GM12878 (cell line): ENCODE measurements at regions not wholly inside any gene's neighbourhood (a gene's known extent, or its start where the extent isn't known, plus 50 kb on each side); places are given as distances from the start of the nearest gene placed in this dataset.

Experiments
- ATAC-seq: fragments of 200-7000 bp; cut with Tn5 transposase; 3 replicates; pipeline ENCODE4 v1.9.1; 2020; ENCODE audit warnings: mild to moderate bottlenecking, moderate library complexity
- BruUV-seq: library from RNA; stranded (reverse); fragments of 400-500 nt; replicated peaks from 2 replicates; lab custom pipeline; 2021; lab: Mats Ljungman, UMichigan
- CTCF ChIA-PET: fragments of 300-600 bp; sonication (Branson Sonifier 250); formaldehyde crosslinking; extraction: SDS; loops from one replicate; lab custom pipeline; 2021; ENCODE audit warnings: inconsistent platforms; lab: Yijun Ruan, JAX
- POLR2A ChIA-PET: fragments of 350-600 bp; formaldehyde crosslinking; extraction: SDS; loops from one replicate; lab custom pipeline; 2021; ENCODE audit warnings: inconsistent platforms; lab: Charles Lee
- RAD21 ChIA-PET: fragments of 300-600 bp; sonication (Branson Sonifier 250); formaldehyde crosslinking; loops from one replicate; lab custom pipeline; 2023; ENCODE audit warnings: antibody characterized with exemption; ENCODE audit not compliant: unreplicated experiment; lab: Charles Lee
- SMC1A ChIA-PET: fragments of 300-600 bp; sonication (Branson Sonifier 250); formaldehyde crosslinking; loops from one replicate; lab custom pipeline; 2023; ENCODE audit not compliant: unreplicated experiment, uncharacterized antibody; lab: Charles Lee
- DNase-seq: peaks from one replicate; pipeline ENCODE4 v3.0.0-alpha.2; 2011; ENCODE audit warnings: low read depth, low spot score
- FAIRE-seq: peaks from 3 replicates; lab custom pipeline; 2011; peaks lifted over from hg19 to GRCh38; lab: Jason Lieb, UNC
- H2AFZ ChIP-seq: 2 replicates; pipeline ENCODE4 v1.6.0; 2011; ENCODE audit warnings: low read depth, low read length, control low read depth; ENCODE audit not compliant: control insufficient read depth
- H3K27ac ChIP-seq: 2 replicates; pipeline ENCODE4 v1.5.1; 2011; ENCODE audit warnings: control low read depth; ENCODE audit not compliant: control insufficient read depth, insufficient read depth
- H3K27me3 ChIP-seq, 2 experiments: replicated peaks in 1 of 2; 2 replicates each; pipeline versions ENCODE4 v1.6.0 to v1.6.1; 2011; ENCODE audit warnings: low read length in 1 of 2; ENCODE audit not compliant: control insufficient read depth in 2 of 2, insufficient read depth in 2 of 2
- H3K36me3 ChIP-seq, 2 experiments: 2 replicates each; pipeline ENCODE4 v1.5.1; 2011; ENCODE audit warnings: low read length in 1 of 2; ENCODE audit not compliant: control insufficient read depth in 2 of 2, insufficient read depth in 2 of 2
- H3K4me1 ChIP-seq: 2 replicates; pipeline ENCODE4 v1.6.1; 2011; ENCODE audit warnings: mild to moderate bottlenecking, low read length, moderate library complexity, mixed read lengths; ENCODE audit not compliant: control insufficient read depth, insufficient read depth
- H3K4me2 ChIP-seq: 2 replicates; pipeline ENCODE4 v1.6.0; 2011; ENCODE audit warnings: control low read depth; ENCODE audit not compliant: control insufficient read depth, insufficient read depth
- H3K4me3 ChIP-seq: fragments of 200-600 bp; sonication (generic); 2 replicates; pipeline ENCODE4 v1.5.1; 2016
- H3K79me2 ChIP-seq: 2 replicates; pipeline ENCODE4 v1.6.0; 2011; ENCODE audit warnings: low read length; ENCODE audit not compliant: control insufficient read depth, insufficient read depth
- H3K9ac ChIP-seq: 2 replicates; pipeline ENCODE4 v1.8.0; 2011; ENCODE audit warnings: low read length, control low read depth, mixed read lengths; ENCODE audit not compliant: control insufficient read depth, insufficient read depth
- H3K9me3 ChIP-seq: replicated peaks from 3 replicates; pipeline ENCODE4 v1.5.1; 2011; ENCODE audit warnings: mild to moderate bottlenecking, low read length; ENCODE audit not compliant: control insufficient read depth, insufficient read depth
- H4K20me1 ChIP-seq: 2 replicates; pipeline ENCODE4 v1.6.0; 2011; ENCODE audit not compliant: control insufficient read depth, insufficient read depth
- BCL11A ChIP-seq: IDR thresholded peaks from 2 replicates; pipeline ENCODE4 v1.6.1; 2011; ENCODE audit warnings: low read depth, low read length
- BCL3 ChIP-seq: IDR thresholded peaks from 2 replicates; pipeline ENCODE4 v1.6.1; 2011; ENCODE audit warnings: borderline replicate concordance, low read depth, mild to moderate bottlenecking, moderate library complexity, low read length; ENCODE audit not compliant: insufficient read depth, poor library complexity, severe bottlenecking
- CREM ChIP-seq: IDR thresholded peaks from 2 replicates; pipeline ENCODE4 v1.6.1; 2014; ENCODE audit warnings: antibody characterized with exemption, low read depth
- IKZF2 ChIP-seq, 2 experiments: fragments of 450-650 bp; IDR thresholded peaks; 2 replicates each; pipeline ENCODE4 v1.6.1; 2017; ENCODE audit warnings: mild to moderate bottlenecking in 2 of 2, moderate library complexity in 2 of 2
- KDM1A ChIP-seq: fragments of 200-600 bp; sonication (generic); IDR thresholded peaks from 2 replicates; pipeline ENCODE4 v1.6.1; 2016; ENCODE audit warnings: borderline replicate concordance
- MEF2A ChIP-seq: IDR thresholded peaks from 2 replicates; pipeline ENCODE4 v1.6.1; 2011; ENCODE audit warnings: low read depth, mild to moderate bottlenecking, low read length, moderate library complexity; ENCODE audit not compliant: insufficient read depth
- MTA2 ChIP-seq: fragments of 450-650 bp; IDR thresholded peaks from 2 replicates; pipeline ENCODE4 v1.6.1; 2016; ENCODE audit warnings: low read depth, mild to moderate bottlenecking, moderate library complexity
- PRDM15 ChIP-seq: fragments of 450-650 bp; formaldehyde crosslinking; IDR thresholded peaks from 2 replicates; pipeline ENCODE4 v1.4.0; 2020; ENCODE audit warnings: mild to moderate bottlenecking, moderate library complexity
- REST ChIP-seq: IDR thresholded peaks from 2 replicates; pipeline ENCODE4 v1.6.1; 2012; ENCODE audit warnings: mild to moderate bottlenecking, low read depth, low read length
- SMC3 ChIP-seq: IDR thresholded peaks from 2 replicates; pipeline ENCODE4 v1.6.1; 2011; ENCODE audit warnings: low read length, improper control_type of control experiment, borderline replicate concordance
- SP1 ChIP-seq: IDR thresholded peaks from one replicate; pipeline ENCODE4 v1.6.1; 2011; ENCODE audit warnings: low read depth, low read length
- USF2 ChIP-seq: IDR thresholded peaks from 2 replicates; pipeline ENCODE4 v1.6.1; 2011; ENCODE audit warnings: low read depth, low read length, improper control_type of control experiment, borderline replicate concordance
- WGBS: methylation state at CpG from one replicate; pipeline ENCODE4 v1.1.6; 2016; ENCODE audit warnings: low lambda C conversion rate; ENCODE audit not compliant: insufficient replicate concordance, insufficient coverage; ENCODE audit errors: missing lambda C conversion rate; 5-methylcytosine and 5-hydroxymethylcytosine counted together
- in situ Hi-C: fragments of 300-500 bp; cut with MboI; formaldehyde crosslinking; loops from 9 replicates; pipeline ENCODE4 v1.14.3; 2018; ENCODE audit warnings: mixed read lengths
- intact Hi-C: fragments of 100-400 bp; cut with micrococcal nuclease; formaldehyde crosslinking; loops from one replicate; pipeline ENCODE4 v1.14.2; 2022; ENCODE audit not compliant: unreplicated experiment
- TF ChIP-seq, protein P1 (sequence below): fragments of 450-650 bp; IDR thresholded peaks from 2 replicates; pipeline ENCODE4 v1.6.1; 2017; ENCODE audit warnings: mild to moderate bottlenecking

- FAIRE-seq (no peak), DNase-seq (no peak), ATAC-seq (no peak)
- Histone ChIP-seq H3K36me3 (no peaks in the 10 kb centered on the region), H3K4me3 (no peak overlapping the region), H3K4me2 (no peak overlapping the region), H4K20me1 (no peaks in the 10 kb centered on the region; the same call in 1 of the 2 replicates), H3K27ac (no peak overlapping the region), H3K9ac (no peak overlapping the region), H3K79me2 (no peaks in the 10 kb centered on the region), H3K27me3 (peaks cover 0 to 3% of the 10 kb centered on the region in 2 experiments; a peak in 1 of 4 replicates), H2AFZ (no peak overlapping the region), H3K9me3 (no peaks in the 10 kb centered on the region), H3K4me1 (no peaks in the 10 kb centered on the region)
- RAD21 ChIA-PET: no interaction called here
- 58% methylated on average over 12 of the region's 12 CpGs for whole genome bisulfite sequencing
- POLR2A ChIA-PET: no interaction called here
- SMC1A ChIA-PET: no interaction called here
- no TSS peak for BruUV-seq
- in situ Hi-C loops: no loop called here
- intact Hi-C loops: no loop called here
- CTCF ChIA-PET: interaction anchor here (0.7 kb wide), 1 partner anchor 120 kb away, joined by 3 read pairs; no protein-coding TSS in a partner anchor
- no peak for TF ChIP-seq MEF2A
- TF ChIP-seq SP1: no peak
- TF ChIP-seq IKZF2 (IDR thresholded peaks at IDR 0.05): no peak
- TF ChIP-seq, protein P1, sequence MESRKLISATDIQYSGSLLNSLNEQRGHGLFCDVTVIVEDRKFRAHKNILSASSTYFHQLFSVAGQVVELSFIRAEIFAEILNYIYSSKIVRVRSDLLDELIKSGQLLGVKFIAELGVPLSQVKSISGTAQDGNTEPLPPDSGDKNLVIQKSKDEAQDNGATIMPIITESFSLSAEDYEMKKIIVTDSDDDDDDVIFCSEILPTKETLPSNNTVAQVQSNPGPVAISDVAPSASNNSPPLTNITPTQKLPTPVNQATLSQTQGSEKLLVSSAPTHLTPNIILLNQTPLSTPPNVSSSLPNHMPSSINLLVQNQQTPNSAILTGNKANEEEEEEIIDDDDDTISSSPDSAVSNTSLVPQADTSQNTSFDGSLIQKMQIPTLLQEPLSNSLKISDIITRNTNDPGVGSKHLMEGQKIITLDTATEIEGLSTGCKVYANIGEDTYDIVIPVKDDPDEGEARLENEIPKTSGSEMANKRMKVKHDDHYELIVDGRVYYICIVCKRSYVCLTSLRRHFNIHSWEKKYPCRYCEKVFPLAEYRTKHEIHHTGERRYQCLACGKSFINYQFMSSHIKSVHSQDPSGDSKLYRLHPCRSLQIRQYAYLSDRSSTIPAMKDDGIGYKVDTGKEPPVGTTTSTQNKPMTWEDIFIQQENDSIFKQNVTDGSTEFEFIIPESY: no peak
- no peak for TF ChIP-seq SMC3
- no peak for TF ChIP-seq PRDM15 (CRISPR knock-in tag)
- TF ChIP-seq REST: no peak
- no peak for TF ChIP-seq BCL3
- no peak for TF ChIP-seq BCL11A
- no peak for TF ChIP-seq MTA2
- TF ChIP-seq KDM1A: no peak
- TF ChIP-seq CREM: no peak
- no peak for TF ChIP-seq USF2
Observed at GRCh38 chr17:36747861-36748260, 146.5 kb downstream of the MRM1 start.
